GM12878 (cell line): ENCODE measurements at regions not wholly inside any gene's neighbourhood (a gene's known extent, or its start where the extent isn't known, plus 50 kb on each side); places are given as distances from the start of the nearest gene placed in this dataset.

Experiments
- ATAC-seq: fragments of 200-7000 bp; cut with Tn5 transposase; 3 replicates; pipeline ENCODE4 v1.9.1; 2020; ENCODE audit warnings: mild to moderate bottlenecking, moderate library complexity
- BruUV-seq: library from RNA; stranded (reverse); fragments of 400-500 nt; replicated peaks from 2 replicates; lab custom pipeline; 2021; lab: Mats Ljungman, UMichigan
- CTCF ChIA-PET: fragments of 300-600 bp; sonication (Branson Sonifier 250); formaldehyde crosslinking; extraction: SDS; loops from one replicate; lab custom pipeline; 2021; ENCODE audit warnings: inconsistent platforms; lab: Yijun Ruan, JAX
- POLR2A ChIA-PET: fragments of 350-600 bp; formaldehyde crosslinking; extraction: SDS; loops from one replicate; lab custom pipeline; 2021; ENCODE audit warnings: inconsistent platforms; lab: Charles Lee
- RAD21 ChIA-PET: fragments of 300-600 bp; sonication (Branson Sonifier 250); formaldehyde crosslinking; loops from one replicate; lab custom pipeline; 2023; ENCODE audit warnings: antibody characterized with exemption; ENCODE audit not compliant: unreplicated experiment; lab: Charles Lee
- SMC1A ChIA-PET: fragments of 300-600 bp; sonication (Branson Sonifier 250); formaldehyde crosslinking; loops from one replicate; lab custom pipeline; 2023; ENCODE audit not compliant: unreplicated experiment, uncharacterized antibody; lab: Charles Lee
- DNase-seq: peaks from one replicate; pipeline ENCODE4 v3.0.0-alpha.2; 2011; ENCODE audit warnings: low read depth, low spot score
- FAIRE-seq: peaks from 3 replicates; lab custom pipeline; 2011; peaks lifted over from hg19 to GRCh38; lab: Jason Lieb, UNC
- H2AFZ ChIP-seq: 2 replicates; pipeline ENCODE4 v1.6.0; 2011; ENCODE audit warnings: low read depth, low read length, control low read depth; ENCODE audit not compliant: control insufficient read depth
- H3K27ac ChIP-seq: 2 replicates; pipeline ENCODE4 v1.5.1; 2011; ENCODE audit warnings: control low read depth; ENCODE audit not compliant: control insufficient read depth, insufficient read depth
- H3K27me3 ChIP-seq, 2 experiments: replicated peaks in 1 of 2; 2 replicates each; pipeline versions ENCODE4 v1.6.0 to v1.6.1; 2011; ENCODE audit warnings: low read length in 1 of 2; ENCODE audit not compliant: control insufficient read depth in 2 of 2, insufficient read depth in 2 of 2
- H3K36me3 ChIP-seq, 2 experiments: 2 replicates each; pipeline ENCODE4 v1.5.1; 2011; ENCODE audit warnings: low read length in 1 of 2; ENCODE audit not compliant: control insufficient read depth in 2 of 2, insufficient read depth in 2 of 2
- H3K4me1 ChIP-seq: 2 replicates; pipeline ENCODE4 v1.6.1; 2011; ENCODE audit warnings: mild to moderate bottlenecking, low read length, moderate library complexity, mixed read lengths; ENCODE audit not compliant: control insufficient read depth, insufficient read depth
- H3K4me2 ChIP-seq: 2 replicates; pipeline ENCODE4 v1.6.0; 2011; ENCODE audit warnings: control low read depth; ENCODE audit not compliant: control insufficient read depth, insufficient read depth
- H3K4me3 ChIP-seq: fragments of 200-600 bp; sonication (generic); 2 replicates; pipeline ENCODE4 v1.5.1; 2016
- H3K79me2 ChIP-seq: 2 replicates; pipeline ENCODE4 v1.6.0; 2011; ENCODE audit warnings: low read length; ENCODE audit not compliant: control insufficient read depth, insufficient read depth
- H3K9ac ChIP-seq: 2 replicates; pipeline ENCODE4 v1.8.0; 2011; ENCODE audit warnings: low read length, control low read depth, mixed read lengths; ENCODE audit not compliant: control insufficient read depth, insufficient read depth
- H3K9me3 ChIP-seq: replicated peaks from 3 replicates; pipeline ENCODE4 v1.5.1; 2011; ENCODE audit warnings: mild to moderate bottlenecking, low read length; ENCODE audit not compliant: control insufficient read depth, insufficient read depth
- H4K20me1 ChIP-seq: 2 replicates; pipeline ENCODE4 v1.6.0; 2011; ENCODE audit not compliant: control insufficient read depth, insufficient read depth
- BCL11A ChIP-seq: IDR thresholded peaks from 2 replicates; pipeline ENCODE4 v1.6.1; 2011; ENCODE audit warnings: low read depth, low read length
- BHLHE40 ChIP-seq, 2 experiments: fragments of 450-650 bp in 1 of 2; IDR thresholded peaks; 2 replicates each; pipeline ENCODE4 v1.6.1; 2011 to 2017; ENCODE audit warnings: low read depth in 2 of 2, borderline replicate concordance in 1 of 2, improper control_type of control experiment in 1 of 2, low read length in 1 of 2, mild to moderate bottlenecking in 1 of 2
- CEBPB ChIP-seq, 2 experiments: fragments of 150-350 bp in 1 of 2; IDR thresholded peaks; 2 replicates each; pipeline ENCODE4 v1.6.1; 2012 to 2014; ENCODE audit warnings: low read depth in 2 of 2, low read length in 2 of 2, borderline replicate concordance in 1 of 2, inconsistent platforms in 1 of 2
- CHD4 ChIP-seq: fragments of 200-600 bp; sonication (generic); IDR thresholded peaks from 2 replicates; pipeline ENCODE4 v1.6.1; 2016; ENCODE audit warnings: mild to moderate bottlenecking
- CUX1 ChIP-seq: IDR thresholded peaks from 2 replicates; pipeline ENCODE4 v1.6.1; 2012; ENCODE audit warnings: improper control_type of control experiment, low read depth, low read length; ENCODE audit not compliant: insufficient replicate concordance
- ETV6 ChIP-seq, 2 experiments: fragments of 450-650 bp in 1 of 2; IDR thresholded peaks in 1 of 2; conservative IDR thresholded peaks in 1 of 2; 2 replicates each; pipeline ENCODE4 v1.6.1; 2014; ENCODE audit warnings: antibody characterized with exemption in 1 of 2, borderline replicate concordance in 1 of 2, low read depth in 1 of 2, mild to moderate bottlenecking in 1 of 2, moderate library complexity in 1 of 2
- NFIC ChIP-seq: IDR thresholded peaks from 2 replicates; pipeline ENCODE4 v1.6.1; 2012; ENCODE audit warnings: low read depth, mild to moderate bottlenecking, inconsistent platforms, low read length, moderate library complexity
- USF1 ChIP-seq: IDR thresholded peaks from 2 replicates; pipeline ENCODE4 v1.6.1; 2011; ENCODE audit warnings: borderline replicate concordance, low read depth, mild to moderate bottlenecking, moderate library complexity, mixed read lengths, low read length; ENCODE audit not compliant: insufficient read depth; ENCODE audit errors: extremely low read length
- YBX1 ChIP-seq: fragments of 450-650 bp; IDR thresholded peaks from 2 replicates; pipeline ENCODE4 v1.6.1; 2016; ENCODE audit warnings: antibody characterized with exemption
- WGBS: methylation state at CpG from one replicate; pipeline ENCODE4 v1.1.6; 2016; ENCODE audit warnings: low lambda C conversion rate; ENCODE audit not compliant: insufficient replicate concordance, insufficient coverage; ENCODE audit errors: missing lambda C conversion rate; 5-methylcytosine and 5-hydroxymethylcytosine counted together
- in situ Hi-C: fragments of 300-500 bp; cut with MboI; formaldehyde crosslinking; loops from 9 replicates; pipeline ENCODE4 v1.14.3; 2018; ENCODE audit warnings: mixed read lengths
- intact Hi-C: fragments of 100-400 bp; cut with micrococcal nuclease; formaldehyde crosslinking; loops from one replicate; pipeline ENCODE4 v1.14.2; 2022; ENCODE audit not compliant: unreplicated experiment
- TF ChIP-seq, protein P1 (sequence below): IDR thresholded peaks from 2 replicates; pipeline ENCODE4 v1.6.1; 2012; ENCODE audit warnings: mild to moderate bottlenecking, low read depth, low read length

DNA sequence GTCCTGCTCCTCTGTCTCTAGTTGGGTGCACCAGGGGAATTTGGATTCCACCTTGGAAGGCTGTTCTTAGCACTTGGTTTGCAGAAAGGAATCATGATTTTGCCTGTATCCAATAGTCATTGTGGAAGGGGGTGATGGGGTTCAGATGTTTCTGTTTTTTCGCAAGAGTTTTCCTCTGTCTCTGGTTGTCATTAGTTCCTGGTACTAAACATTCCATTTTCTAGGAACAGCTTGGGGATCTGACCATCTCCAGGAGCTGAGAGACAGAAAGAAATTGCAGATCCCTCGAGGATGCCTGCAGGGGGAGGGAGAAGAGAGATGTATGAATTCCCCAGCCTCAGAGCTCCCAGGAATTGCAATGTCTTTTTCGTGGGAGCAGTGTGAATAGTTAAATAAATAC lies 70.9 kb downstream of the CYTL1 start:
- Histone ChIP-seq H4K20me1 (no peaks in the 10 kb centered on the region), H3K27ac (no peak overlapping the region), H3K9ac (no peak overlapping the region), H2AFZ (no peak overlapping the region), H3K9me3 (no peaks in the 10 kb centered on the region; the same call in 2 of the 3 replicates), H3K36me3 (no peaks in the 10 kb centered on the region), H3K27me3 (no peaks in the 10 kb centered on the region; a peak in 1 of 4 replicates), H3K4me3 (no peak overlapping the region), H3K4me1 (peaks cover 9% of the 10 kb centered on the region), H3K4me2 (no peak overlapping the region), H3K79me2 (no peaks in the 10 kb centered on the region)
- ATAC-seq (no peak), FAIRE-seq (no peak), DNase-seq (no peak)
- WGBS = 36% methylated on average over 3 of the region's 3 CpGs
- ChIA-PET POLR2A (no interaction called here), SMC1A (no interaction called here), RAD21 (no interaction called here), CTCF (no interaction called here)
- BruUV-seq = no TSS peak
- TF ChIP-seq CUX1 (no peak), ETV6 (conservative IDR thresholded peaks at IDR 0.05 in 1 of 2, IDR thresholded peaks at IDR 0.05 in 1 of 2; ENCODE audit: borderline replicate concordance in 1 of 2, low read depth in 1 of 2) (no peak), USF1 (no peak), CEBPB (IDR thresholded peaks at IDR 0.05; ENCODE audit: borderline replicate concordance in 1 of 2, low read depth in 2 of 2, low read length in 2 of 2) (no peak), BCL11A (no peak), YBX1 (no peak), CHD4 (no peak), BHLHE40 (IDR thresholded peaks at IDR 0.05; ENCODE audit: borderline replicate concordance in 1 of 2, low read depth in 2 of 2, low read length in 1 of 2) (no peak), NFIC (no peak)
- TF ChIP-seq, protein P1, sequence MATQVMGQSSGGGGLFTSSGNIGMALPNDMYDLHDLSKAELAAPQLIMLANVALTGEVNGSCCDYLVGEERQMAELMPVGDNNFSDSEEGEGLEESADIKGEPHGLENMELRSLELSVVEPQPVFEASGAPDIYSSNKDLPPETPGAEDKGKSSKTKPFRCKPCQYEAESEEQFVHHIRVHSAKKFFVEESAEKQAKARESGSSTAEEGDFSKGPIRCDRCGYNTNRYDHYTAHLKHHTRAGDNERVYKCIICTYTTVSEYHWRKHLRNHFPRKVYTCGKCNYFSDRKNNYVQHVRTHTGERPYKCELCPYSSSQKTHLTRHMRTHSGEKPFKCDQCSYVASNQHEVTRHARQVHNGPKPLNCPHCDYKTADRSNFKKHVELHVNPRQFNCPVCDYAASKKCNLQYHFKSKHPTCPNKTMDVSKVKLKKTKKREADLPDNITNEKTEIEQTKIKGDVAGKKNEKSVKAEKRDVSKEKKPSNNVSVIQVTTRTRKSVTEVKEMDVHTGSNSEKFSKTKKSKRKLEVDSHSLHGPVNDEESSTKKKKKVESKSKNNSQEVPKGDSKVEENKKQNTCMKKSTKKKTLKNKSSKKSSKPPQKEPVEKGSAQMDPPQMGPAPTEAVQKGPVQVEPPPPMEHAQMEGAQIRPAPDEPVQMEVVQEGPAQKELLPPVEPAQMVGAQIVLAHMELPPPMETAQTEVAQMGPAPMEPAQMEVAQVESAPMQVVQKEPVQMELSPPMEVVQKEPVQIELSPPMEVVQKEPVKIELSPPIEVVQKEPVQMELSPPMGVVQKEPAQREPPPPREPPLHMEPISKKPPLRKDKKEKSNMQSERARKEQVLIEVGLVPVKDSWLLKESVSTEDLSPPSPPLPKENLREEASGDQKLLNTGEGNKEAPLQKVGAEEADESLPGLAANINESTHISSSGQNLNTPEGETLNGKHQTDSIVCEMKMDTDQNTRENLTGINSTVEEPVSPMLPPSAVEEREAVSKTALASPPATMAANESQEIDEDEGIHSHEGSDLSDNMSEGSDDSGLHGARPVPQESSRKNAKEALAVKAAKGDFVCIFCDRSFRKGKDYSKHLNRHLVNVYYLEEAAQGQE = no peak
- in situ Hi-C loops = no loop called here
- intact Hi-C loops = no loop called here
